CD14-positive monocyte (primary cell): ENCODE measurements at regions not wholly inside any gene's neighbourhood (a gene's known extent, or its start where the extent isn't known, plus 50 kb on each side); places are given as distances from the start of the nearest gene placed in this dataset.
A peak's percentile ranks its signal among the peaks of the same experiment; 100 is the strongest.

Experiments
- DNase-seq, 3 donors: peaks; one replicate each; pipeline ENCODE4 v3.0.0-alpha.2; 2011 to 2022
- H2AFZ ChIP-seq: 2 replicates; pipeline ENCODE4 v1.6.0; 2012; ENCODE audit warnings: mild to moderate bottlenecking, low read depth, low read length, inconsistent platforms; ENCODE audit not compliant: insufficient read depth, poor library complexity, severe bottlenecking
- H3K27ac ChIP-seq, 2 donors: 1 replicate in 1 of 2; 2 replicates in 1 of 2; pipeline ENCODE4 v1.5.1; 2012 to 2013; ENCODE audit warnings: low read length in 2 of 2, control low read depth in 1 of 2, inconsistent platforms in 1 of 2, low read depth in 1 of 2, mild to moderate bottlenecking in 1 of 2
- H3K27me3 ChIP-seq, 2 donors: one replicate each; pipeline versions ENCODE4 v1.6.0 to v1.6.1; 2011 to 2013; ENCODE audit warnings: low read length in 2 of 2; ENCODE audit not compliant: control insufficient read depth in 2 of 2, insufficient read depth in 2 of 2
- H3K36me3 ChIP-seq, 2 donors: replicated peaks in 1 of 2; 1 replicate in 1 of 2; 2 replicates in 1 of 2; pipeline versions ENCODE4 v1.5.1 to v1.6.1; 2012 to 2013; ENCODE audit warnings: low read length in 2 of 2, control low read depth in 1 of 2, inconsistent platforms in 1 of 2, mild to moderate bottlenecking in 1 of 2; ENCODE audit not compliant: insufficient read depth in 2 of 2, control insufficient read depth in 1 of 2
- H3K4me1 ChIP-seq, 2 donors: 1 replicate in 1 of 2; 2 replicates in 1 of 2; pipeline versions ENCODE4 v1.5.1 to v1.6.1; 2012 to 2013; ENCODE audit warnings: low read length in 2 of 2, control low read depth in 1 of 2, inconsistent platforms in 1 of 2, mild to moderate bottlenecking in 1 of 2, moderate library complexity in 1 of 2; ENCODE audit not compliant: insufficient read depth in 2 of 2, control insufficient read depth in 1 of 2
- H3K4me2 ChIP-seq: replicated peaks from 2 replicates; pipeline ENCODE3; 2012; ENCODE audit warnings: low read length, moderate library complexity, mild to moderate bottlenecking; ENCODE audit not compliant: poor library complexity, severe bottlenecking; ENCODE audit errors: extremely low read depth
- H3K4me3 ChIP-seq, 3 experiments: fragments of 200-600 bp in 1 of 3; sonication (generic) in 1 of 3; replicated peaks in 1 of 3; 1 replicate in 2 of 3; 2 replicates in 1 of 3; pipeline ENCODE4 v1.5.1; 2011 to 2013; ENCODE audit warnings: low read length in 3 of 3, mild to moderate bottlenecking in 3 of 3, control low read depth in 2 of 3, low read depth in 2 of 3, inconsistent platforms in 1 of 3, moderate library complexity in 1 of 3
- H3K79me2 ChIP-seq: 2 replicates; pipeline ENCODE4 v1.6.0; 2012; ENCODE audit warnings: mild to moderate bottlenecking, control low read depth, inconsistent platforms, low read length, moderate library complexity; ENCODE audit not compliant: insufficient read depth
- H3K9ac ChIP-seq: 2 replicates; pipeline ENCODE4 v1.6.0; 2017; ENCODE audit warnings: low read length, mild to moderate bottlenecking; ENCODE audit not compliant: insufficient read depth, poor library complexity, severe bottlenecking
- H3K9me3 ChIP-seq, 2 donors: replicated peaks in 1 of 2; 1 replicate in 1 of 2; 2 replicates in 1 of 2; pipeline versions ENCODE4 v1.5.1 to v1.6.1; 2012 to 2013; ENCODE audit warnings: low read length in 2 of 2, control low read depth in 1 of 2; ENCODE audit not compliant: control insufficient read depth in 1 of 2, insufficient read depth in 1 of 2
- H4K20me1 ChIP-seq: 2 replicates; pipeline ENCODE4 v1.6.0; 2012; ENCODE audit warnings: mild to moderate bottlenecking, low read length, control low read depth, moderate library complexity; ENCODE audit not compliant: insufficient read depth
- H3K27ac Mint-ChIP-seq, 7 donors: one replicate each; pipeline ENCODE4 v1.8.0; 2020; ENCODE audit warnings: mild to moderate bottlenecking in 7 of 7, mixed read lengths in 7 of 7, moderate library complexity in 6 of 7, inconsistent platforms in 2 of 7
- H3K27me3 Mint-ChIP-seq, 3 donors: one replicate each; pipeline ENCODE4 v1.8.0; 2021 to 2022; ENCODE audit warnings: low read depth in 3 of 3, mild to moderate bottlenecking in 3 of 3, mixed read lengths in 3 of 3, moderate library complexity in 3 of 3, inconsistent platforms in 1 of 3
- H3K36me3 Mint-ChIP-seq, 2 donors: one replicate each; pipeline ENCODE4 v1.8.0; 2020; ENCODE audit warnings: mixed read lengths in 2 of 2, inconsistent platforms in 1 of 2, mild to moderate bottlenecking in 1 of 2
- H3K4me1 Mint-ChIP-seq: one replicate; pipeline ENCODE4 v1.8.0; 2020; ENCODE audit warnings: mild to moderate bottlenecking, mixed read lengths
- H3K4me3 Mint-ChIP-seq, 2 donors: one replicate each; pipeline ENCODE4 v1.8.0; 2020; ENCODE audit warnings: mild to moderate bottlenecking in 2 of 2, mixed read lengths in 2 of 2, moderate library complexity in 1 of 2
- H3K9me3 Mint-ChIP-seq, 7 donors: one replicate each; pipeline ENCODE4 v1.8.0; 2020 to 2022; ENCODE audit warnings: mixed read lengths in 7 of 7, mild to moderate bottlenecking in 6 of 7, moderate library complexity in 6 of 7, inconsistent platforms in 2 of 7
- WGBS: methylation state at CpG from one replicate; pipeline ENCODE4 v1.1.5; 2013; ENCODE audit warnings: missing lambda C conversion rate; ENCODE audit not compliant: insufficient coverage; 5-methylcytosine and 5-hydroxymethylcytosine counted together
- intact Hi-C, 2 donors: fragments of 100-400 bp; cut with micrococcal nuclease; formaldehyde crosslinking; loops; one replicate each; pipeline versions ENCODE4 v1.15.0 to v1.15.1; 2023
- TF ChIP-seq, protein P1 (sequence below): fragments of 200-600 bp; IDR thresholded peaks from one replicate; pipeline ENCODE4 v1.8.0; 2022; ENCODE audit warnings: antibody characterized with exemption, mild to moderate bottlenecking

DNA sequence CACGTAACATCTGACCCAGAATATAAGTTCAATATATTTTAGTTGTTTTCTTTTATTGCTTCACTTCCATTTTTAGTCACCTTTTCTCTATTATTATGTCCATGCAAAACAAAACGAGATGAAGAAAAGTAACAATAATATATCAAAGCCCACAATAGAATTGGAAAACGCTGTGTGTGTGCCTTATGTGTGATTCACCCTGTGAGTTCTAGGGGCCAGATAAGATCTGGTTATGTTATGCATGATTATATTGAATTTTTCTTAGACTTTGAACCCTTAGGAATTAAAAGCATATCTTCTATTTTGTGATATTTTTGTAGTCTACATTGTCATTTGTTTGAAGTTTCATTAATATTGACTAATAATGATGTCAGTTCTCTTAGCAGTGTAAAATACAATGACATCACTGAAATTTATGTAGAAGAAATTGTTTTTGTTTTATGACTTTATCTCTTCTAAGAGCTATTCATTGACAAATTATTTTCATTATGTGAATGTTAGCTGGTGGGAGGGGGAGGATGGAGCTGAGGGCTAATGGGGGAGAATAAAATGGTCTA lies 243.6 kb downstream of the TFAP2B start:
- peaks cover 0 to 3% (median 2%) of the 10 kb centered on the region in 3 donors for H3K27me3 Mint-ChIP-seq
- Histone ChIP-seq H3K4me3 (no peak overlapping the region), H3K27me3 (no peaks in the 10 kb centered on the region), H3K9me3 (no peaks in the 10 kb centered on the region), H3K4me2 (no peak overlapping the region), H2AFZ (no peak overlapping the region), H3K36me3 (no peaks in the 10 kb centered on the region), H3K9ac (no peak overlapping the region), H4K20me1 (no peaks in the 10 kb centered on the region), H3K27ac (no peak overlapping the region), H3K79me2 (no peaks in the 10 kb centered on the region), H3K4me1 (no peaks in the 10 kb centered on the region)
- H3K4me3 Mint-ChIP-seq: no peak overlapping the region
- TF ChIP-seq, protein P1, sequence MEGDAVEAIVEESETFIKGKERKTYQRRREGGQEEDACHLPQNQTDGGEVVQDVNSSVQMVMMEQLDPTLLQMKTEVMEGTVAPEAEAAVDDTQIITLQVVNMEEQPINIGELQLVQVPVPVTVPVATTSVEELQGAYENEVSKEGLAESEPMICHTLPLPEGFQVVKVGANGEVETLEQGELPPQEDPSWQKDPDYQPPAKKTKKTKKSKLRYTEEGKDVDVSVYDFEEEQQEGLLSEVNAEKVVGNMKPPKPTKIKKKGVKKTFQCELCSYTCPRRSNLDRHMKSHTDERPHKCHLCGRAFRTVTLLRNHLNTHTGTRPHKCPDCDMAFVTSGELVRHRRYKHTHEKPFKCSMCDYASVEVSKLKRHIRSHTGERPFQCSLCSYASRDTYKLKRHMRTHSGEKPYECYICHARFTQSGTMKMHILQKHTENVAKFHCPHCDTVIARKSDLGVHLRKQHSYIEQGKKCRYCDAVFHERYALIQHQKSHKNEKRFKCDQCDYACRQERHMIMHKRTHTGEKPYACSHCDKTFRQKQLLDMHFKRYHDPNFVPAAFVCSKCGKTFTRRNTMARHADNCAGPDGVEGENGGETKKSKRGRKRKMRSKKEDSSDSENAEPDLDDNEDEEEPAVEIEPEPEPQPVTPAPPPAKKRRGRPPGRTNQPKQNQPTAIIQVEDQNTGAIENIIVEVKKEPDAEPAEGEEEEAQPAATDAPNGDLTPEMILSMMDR: no peak
- peaks cover 0 to 5% (median 0%) of the 10 kb centered on the region in 7 donors for H3K9me3 Mint-ChIP-seq
- no peaks in the 10 kb centered on the region for H3K4me1 Mint-ChIP-seq
- intact Hi-C loops: no loop called here
- H3K27ac Mint-ChIP-seq: no peak overlapping the region
- WGBS: no CpG with 5 or more reads among the region's 3 CpGs
- DNase-seq: no peak
- H3K36me3 Mint-ChIP-seq: no peaks in the 10 kb centered on the region

DNA sequence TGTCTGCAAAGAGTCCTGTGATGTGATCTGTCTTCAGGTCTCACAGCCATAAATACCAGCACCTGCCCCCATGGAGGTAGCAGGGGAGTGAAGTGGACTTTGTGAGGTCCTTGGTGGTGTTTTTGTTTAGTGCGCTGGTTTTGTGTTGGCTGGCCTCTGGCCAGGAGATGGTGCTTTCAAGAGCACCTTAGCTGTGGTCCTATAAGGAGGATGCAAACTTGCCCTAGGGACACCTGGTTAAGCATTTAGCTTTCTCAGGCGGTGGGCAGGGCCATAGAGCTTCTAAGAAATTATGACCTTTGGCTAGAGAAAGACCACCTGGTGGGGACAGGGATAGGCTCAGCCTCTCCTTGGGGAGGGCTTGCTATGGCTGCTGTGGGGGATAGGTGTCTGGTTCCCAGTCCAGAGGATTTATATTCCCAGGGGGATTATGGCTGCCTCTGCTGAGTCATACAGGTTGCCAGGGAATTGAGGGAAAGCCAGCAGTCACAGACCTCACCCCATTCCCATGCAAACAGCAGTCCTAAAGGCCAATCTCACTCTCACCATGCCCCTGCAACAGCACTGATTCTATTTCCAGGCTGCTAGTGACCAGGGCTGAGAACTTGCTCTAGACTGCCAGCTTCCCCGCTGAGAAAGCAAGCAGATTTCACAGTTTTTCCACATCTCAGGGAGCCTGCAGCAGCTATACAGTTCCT lies 259.3 kb downstream of the TFAP2B start:
- Mint-ChIP-seq H3K27ac (no peak overlapping the region), H3K4me3 (peak overlapping the region in 1 of 2 donors; percentile 6), H3K4me1 (no peaks in the 10 kb centered on the region), H3K9me3 (peaks cover 1 to 11% (median 5%) of the 10 kb centered on the region in 7 donors), H3K27me3 (peaks cover 2 to 12% (median 5%) of the 10 kb centered on the region in 3 donors), H3K36me3 (no peaks in the 10 kb centered on the region)
- no peaks in the 10 kb centered on the region for H3K9me3 ChIP-seq
- no peak overlapping the region for H3K4me3 ChIP-seq
- no peaks in the 10 kb centered on the region for H3K79me2 ChIP-seq
- H3K27me3 ChIP-seq: peaks cover 0 to 3% of the 10 kb centered on the region in 2 donors
- H3K36me3 ChIP-seq: no peaks in the 10 kb centered on the region
- TF ChIP-seq, protein P1: no peak
- no peak overlapping the region for H3K9ac ChIP-seq
- H3K4me2 ChIP-seq: no peak overlapping the region
- no peak overlapping the region for H3K27ac ChIP-seq
- DNase-seq: no peak
- H3K4me1 ChIP-seq: no peaks in the 10 kb centered on the region
- WGBS: 91% methylated on average over 3 of the region's 3 CpGs
- no peaks in the 10 kb centered on the region for H4K20me1 ChIP-seq
- intact Hi-C loops: no loop called here
- H2AFZ ChIP-seq: no peak overlapping the region
